IMR-90 (cell line): ENCODE measurements at regions not wholly inside any gene's neighbourhood (a gene's known extent, or its start where the extent isn't known, plus 50 kb on each side); places are given as distances from the start of the nearest gene placed in this dataset.

ENCODE experiments used
- ATAC-seq: fragments of 200-7000 bp; cut with Tn5 transposase; 2 replicates; pipeline ENCODE4 v1.9.1; 2020; ENCODE audit warnings: low read depth, mild to moderate bottlenecking, moderate library complexity
- BruUV-seq: library from RNA; stranded (reverse); fragments of 400-500 nt; replicated peaks from 2 replicates; lab custom pipeline; 2021; lab: Mats Ljungman, UMichigan
- CTCF ChIA-PET: fragments of 300-600 bp; formaldehyde crosslinking; extraction: SDS; loops from one replicate; lab custom pipeline; 2021; ENCODE audit warnings: antibody characterized with exemption; lab: Yijun Ruan, JAX
- POLR2A ChIA-PET: fragments of 300-600 bp; sonication (Branson Sonifier 250); formaldehyde crosslinking; loops from one replicate; lab custom pipeline; 2022; ENCODE audit warnings: antibody characterized with exemption; ENCODE audit not compliant: unreplicated experiment; lab: Charles Lee
- DNase-seq: peaks from one replicate; pipeline ENCODE4 v3.0.0; 2013
- H2AFZ ChIP-seq: replicated peaks from 2 replicates; pipeline ENCODE3; 2013; ENCODE audit warnings: low read length, mild to moderate bottlenecking; ENCODE audit not compliant: poor library complexity
- H2AK5ac ChIP-seq: 2 replicates; pipeline ENCODE4 v1.6.1; 2013; ENCODE audit warnings: low read depth, low read length, inconsistent platforms
- H2AK9ac ChIP-seq: replicated peaks from 2 replicates; pipeline ENCODE3; 2013; ENCODE audit warnings: mild to moderate bottlenecking, low read depth, low read length, moderate library complexity; ENCODE audit not compliant: poor library complexity
- H2BK120ac ChIP-seq: 2 replicates; pipeline ENCODE4 v1.6.1; 2013; ENCODE audit warnings: low read depth, low read length, inconsistent platforms
- H2BK15ac ChIP-seq: 3 replicates; pipeline ENCODE4 v1.6.1; 2013; ENCODE audit warnings: low read depth, low read length, inconsistent platforms
- H2BK20ac ChIP-seq: 2 replicates; pipeline ENCODE4 v1.6.1; 2013; ENCODE audit warnings: low read depth, mild to moderate bottlenecking, inconsistent platforms, low read length, moderate library complexity
- H2BK5ac ChIP-seq: 2 replicates; pipeline ENCODE4 v1.6.1; 2013; ENCODE audit warnings: mild to moderate bottlenecking, low read depth, low read length, inconsistent platforms; ENCODE audit not compliant: poor library complexity, severe bottlenecking
- H3K14ac ChIP-seq: replicated peaks from 2 replicates; pipeline ENCODE4 v1.6.1; 2013; ENCODE audit warnings: low read depth, low read length, inconsistent platforms
- H3K18ac ChIP-seq: 2 replicates; pipeline ENCODE4 v1.6.1; 2013; ENCODE audit warnings: low read depth, low read length, control low read depth
- H3K23ac ChIP-seq: 2 replicates; pipeline ENCODE4 v1.6.1; 2013; ENCODE audit warnings: low read depth, low read length, inconsistent platforms
- H3K27ac ChIP-seq: 2 replicates; pipeline ENCODE4 v1.5.1; 2013; ENCODE audit warnings: mild to moderate bottlenecking, control low read depth, low read length; ENCODE audit not compliant: insufficient read depth
- H3K27me3 ChIP-seq: 2 replicates; pipeline ENCODE4 v1.6.1; 2013; ENCODE audit warnings: low read length; ENCODE audit not compliant: control insufficient read depth, insufficient read depth
- H3K36me3 ChIP-seq: 2 replicates; pipeline ENCODE4 v1.6.1; 2013; ENCODE audit warnings: low read length, mixed read lengths; ENCODE audit not compliant: control insufficient read depth, insufficient read depth
- H3K4ac ChIP-seq: 2 replicates; pipeline ENCODE4 v1.6.1; 2013; ENCODE audit warnings: low read depth, low read length, inconsistent platforms
- H3K4me1 ChIP-seq: 2 replicates; pipeline ENCODE4 v1.6.1; 2013; ENCODE audit warnings: low read length, mixed read lengths; ENCODE audit not compliant: control insufficient read depth, insufficient read depth
- H3K4me2 ChIP-seq: 2 replicates; pipeline ENCODE4 v1.6.1; 2013; ENCODE audit warnings: low read depth, mild to moderate bottlenecking, control low read depth, low read length, moderate library complexity
- H3K4me3 ChIP-seq: 2 replicates; pipeline ENCODE4 v1.5.1; 2013; ENCODE audit warnings: low read depth, mild to moderate bottlenecking, control low read depth, low read length, moderate library complexity; ENCODE audit not compliant: insufficient read depth
- H3K56ac ChIP-seq: 2 replicates; pipeline ENCODE4 v1.6.1; 2013; ENCODE audit warnings: low read length, inconsistent platforms; ENCODE audit not compliant: insufficient read depth; ENCODE audit errors: extremely low read depth
- H3K79me1 ChIP-seq, 2 experiments: 2 replicates each; pipeline ENCODE4 v1.6.1; 2013; ENCODE audit warnings: low read length in 2 of 2, inconsistent platforms in 1 of 2, low read depth in 1 of 2
- H3K9ac ChIP-seq: 2 replicates; pipeline ENCODE4 v1.6.1; 2013; ENCODE audit warnings: low read depth, low read length, control low read depth
- H3K9me1 ChIP-seq: 2 replicates; pipeline ENCODE4 v1.6.1; 2013; ENCODE audit warnings: low read length, inconsistent platforms; ENCODE audit not compliant: insufficient read depth
- H3K9me3 ChIP-seq: 2 replicates; pipeline ENCODE4 v1.6.1; 2013; ENCODE audit warnings: low read length; ENCODE audit not compliant: control insufficient read depth, insufficient read depth
- H4K20me1 ChIP-seq: 2 replicates; pipeline ENCODE4 v1.6.1; 2013; ENCODE audit warnings: low read length, inconsistent platforms; ENCODE audit not compliant: insufficient read depth
- H4K5ac ChIP-seq: 2 replicates; pipeline ENCODE4 v1.6.1; 2013; ENCODE audit warnings: mild to moderate bottlenecking, low read depth, low read length, control low read depth
- H4K8ac ChIP-seq, 2 experiments: 2 replicates each; pipeline ENCODE4 v1.6.1; 2013; ENCODE audit warnings: low read depth in 2 of 2, low read length in 2 of 2, control low read depth in 1 of 2, inconsistent platforms in 1 of 2
- H4K91ac ChIP-seq: 2 replicates; pipeline ENCODE4 v1.6.1; 2013; ENCODE audit warnings: low read depth, low read length, inconsistent platforms; ENCODE audit not compliant: insufficient read depth
- BHLHE40 ChIP-seq: fragments of 150-350 bp; IDR thresholded peaks from 2 replicates; pipeline ENCODE4 v1.6.1; 2016; ENCODE audit warnings: mild to moderate bottlenecking, low read depth, low read length
- CEBPB ChIP-seq: IDR thresholded peaks from 2 replicates; pipeline ENCODE4 v1.6.1; 2012; ENCODE audit warnings: low read depth, low read length, improper control_type of control experiment
- CHD1 ChIP-seq: IDR thresholded peaks from 2 replicates; pipeline ENCODE4 v1.6.1; 2012; ENCODE audit warnings: low read depth, low read length, improper control_type of control experiment
- FOS ChIP-seq: fragments of 150-350 bp; IDR thresholded peaks from 2 replicates; pipeline ENCODE4 v1.6.1; 2016; ENCODE audit warnings: low read depth, low read length
- MAZ ChIP-seq: IDR thresholded peaks from 2 replicates; pipeline ENCODE4 v1.6.1; 2012; ENCODE audit warnings: low read depth, mild to moderate bottlenecking, low read length, improper control_type of control experiment, moderate library complexity, borderline replicate concordance
- NFE2L2 ChIP-seq: fragments of 150-350 bp; IDR thresholded peaks from 2 replicates; pipeline ENCODE4 v1.6.1; 2016; ENCODE audit warnings: low read depth, mild to moderate bottlenecking, low read length
- POLR2A ChIP-seq: IDR thresholded peaks from 2 replicates; pipeline ENCODE4 v1.6.1; 2012; ENCODE audit warnings: mild to moderate bottlenecking, low read depth, low read length
- RAD21 ChIP-seq: IDR thresholded peaks from 2 replicates; pipeline ENCODE4 v1.6.1; 2012; ENCODE audit warnings: low read length, improper control_type of control experiment
- RCOR1 ChIP-seq: IDR thresholded peaks from 2 replicates; pipeline ENCODE4 v1.6.1; 2012; ENCODE audit warnings: mild to moderate bottlenecking, low read length, improper control_type of control experiment; ENCODE audit not compliant: insufficient replicate concordance
- RFX5 ChIP-seq: IDR thresholded peaks from 2 replicates; pipeline ENCODE4 v1.8.0; 2012; ENCODE audit warnings: low read depth, mild to moderate bottlenecking, low read length, moderate library complexity
- WGBS, 2 experiments: methylation state at CpG; one replicate each; pipeline versions ENCODE4 v1.1.5 to v1.1.7; 2013; ENCODE audit warnings: missing lambda C conversion rate in 2 of 2; ENCODE audit not compliant: insufficient read length in 1 of 2; ENCODE audit errors: extremely low coverage in 2 of 2; 5-methylcytosine and 5-hydroxymethylcytosine counted together
- dilution Hi-C: fragments of 300-500 bp; cut with HindIII; formaldehyde crosslinking; loops from one replicate; pipeline ENCODE4 v1.14.3; 2018; ENCODE audit warnings: low sequenced_read_pairs; ENCODE audit not compliant: unreplicated experiment
- in situ Hi-C: fragments of 300-500 bp; cut with MboI; formaldehyde crosslinking; loops from 3 replicates; pipeline ENCODE4 v1.14.3; 2019; ENCODE audit warnings: low sequenced_read_pairs, inconsistent platforms, mixed read lengths
- intact Hi-C: fragments of 100-400 bp; cut with micrococcal nuclease; formaldehyde crosslinking; loops from 2 replicates; pipeline ENCODE4 v1.10.0; 2022
- TF ChIP-seq, protein P1 (sequence below): fragments of 150-350 bp; IDR thresholded peaks from 2 replicates; pipeline ENCODE4 v1.6.1; 2017; ENCODE audit warnings: mild to moderate bottlenecking, antibody characterized with exemption, low read length, low read depth
- TF ChIP-seq, protein P2 (sequence below): conservative IDR thresholded peaks from 2 replicates; pipeline ENCODE4 v1.5.1; 2012; ENCODE audit warnings: mild to moderate bottlenecking, low read depth, low read length, improper control_type of control experiment

DNA sequence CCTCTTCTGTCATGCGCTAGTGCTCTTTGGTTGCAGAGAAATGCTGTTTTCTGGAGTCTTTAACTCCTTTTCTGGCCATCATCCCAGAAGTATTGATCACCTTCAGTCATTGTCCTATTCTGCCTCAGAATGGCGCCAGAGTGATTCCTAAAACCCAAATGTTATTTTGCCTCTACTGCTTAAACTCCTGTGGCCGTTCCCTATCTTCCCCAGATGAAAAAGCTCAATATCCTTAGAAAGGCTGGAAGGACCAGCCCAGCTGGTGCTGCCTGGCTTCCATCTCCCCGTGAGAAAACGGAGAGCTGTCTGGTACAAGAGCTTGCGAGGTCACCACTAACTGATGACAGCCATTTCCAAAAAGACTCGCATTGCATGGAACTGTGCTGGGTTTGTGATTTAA is 179.1 kb downstream of the RBM26 start:
- Histone ChIP-seq H4K20me1 (no peaks in the 10 kb centered on the region), H2BK5ac (no peak overlapping the region), H2BK15ac (no peak overlapping the region), H2BK120ac (no peak overlapping the region), H3K27me3 (no peaks in the 10 kb centered on the region), H2AK5ac (no peak overlapping the region), H3K27ac (no peak overlapping the region), H2BK20ac (no peak overlapping the region), H3K56ac (no peak overlapping the region), H3K9me1 (no peaks in the 10 kb centered on the region), H3K79me1 (no peaks in the 10 kb centered on the region), H2AK9ac (no peak overlapping the region), H3K23ac (no peak overlapping the region), H3K4ac (no peak overlapping the region), H4K8ac (no peak overlapping the region), H3K9me3 (no peaks in the 10 kb centered on the region), H3K18ac (no peak overlapping the region), H3K4me3 (no peak overlapping the region), H4K91ac (no peak overlapping the region), H4K5ac (no peak overlapping the region), H2AFZ (no peak overlapping the region), H3K4me1 (no peaks in the 10 kb centered on the region), H3K4me2 (no peak overlapping the region), H3K36me3 (no peaks in the 10 kb centered on the region), H3K9ac (no peak overlapping the region), H3K14ac (no peak overlapping the region)
- intact Hi-C loops (no loop called here), in situ Hi-C loops (no loop called here), dilution Hi-C loops (no loop called here)
- ATAC-seq (no peak), DNase-seq (no peak)
- WGBS, 2 experiments, result 73% methylated on average over 2 of the region's 7 CpGs; no CpG with 5 or more reads in 1 of the 2 experiments
- BruUV-seq, result no TSS peak
- ChIA-PET POLR2A (no interaction called here), CTCF (no interaction called here)
- TF ChIP-seq RCOR1 (no peak), NFE2L2 (no peak), FOS (no peak), RAD21 (no peak), RFX5 (no peak), CEBPB (no peak), BHLHE40 (no peak), CHD1 (no peak), MAZ (no peak), POLR2A (no peak)
- TF ChIP-seq, protein P1, sequence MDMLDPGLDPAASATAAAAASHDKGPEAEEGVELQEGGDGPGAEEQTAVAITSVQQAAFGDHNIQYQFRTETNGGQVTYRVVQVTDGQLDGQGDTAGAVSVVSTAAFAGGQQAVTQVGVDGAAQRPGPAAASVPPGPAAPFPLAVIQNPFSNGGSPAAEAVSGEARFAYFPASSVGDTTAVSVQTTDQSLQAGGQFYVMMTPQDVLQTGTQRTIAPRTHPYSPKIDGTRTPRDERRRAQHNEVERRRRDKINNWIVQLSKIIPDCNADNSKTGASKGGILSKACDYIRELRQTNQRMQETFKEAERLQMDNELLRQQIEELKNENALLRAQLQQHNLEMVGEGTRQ, result no peak
- TF ChIP-seq, protein P2, sequence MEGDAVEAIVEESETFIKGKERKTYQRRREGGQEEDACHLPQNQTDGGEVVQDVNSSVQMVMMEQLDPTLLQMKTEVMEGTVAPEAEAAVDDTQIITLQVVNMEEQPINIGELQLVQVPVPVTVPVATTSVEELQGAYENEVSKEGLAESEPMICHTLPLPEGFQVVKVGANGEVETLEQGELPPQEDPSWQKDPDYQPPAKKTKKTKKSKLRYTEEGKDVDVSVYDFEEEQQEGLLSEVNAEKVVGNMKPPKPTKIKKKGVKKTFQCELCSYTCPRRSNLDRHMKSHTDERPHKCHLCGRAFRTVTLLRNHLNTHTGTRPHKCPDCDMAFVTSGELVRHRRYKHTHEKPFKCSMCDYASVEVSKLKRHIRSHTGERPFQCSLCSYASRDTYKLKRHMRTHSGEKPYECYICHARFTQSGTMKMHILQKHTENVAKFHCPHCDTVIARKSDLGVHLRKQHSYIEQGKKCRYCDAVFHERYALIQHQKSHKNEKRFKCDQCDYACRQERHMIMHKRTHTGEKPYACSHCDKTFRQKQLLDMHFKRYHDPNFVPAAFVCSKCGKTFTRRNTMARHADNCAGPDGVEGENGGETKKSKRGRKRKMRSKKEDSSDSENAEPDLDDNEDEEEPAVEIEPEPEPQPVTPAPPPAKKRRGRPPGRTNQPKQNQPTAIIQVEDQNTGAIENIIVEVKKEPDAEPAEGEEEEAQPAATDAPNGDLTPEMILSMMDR, result no peak
